K562 (cell line): ENCODE measurements at regions not wholly inside any gene's neighbourhood (a gene's known extent, or its start where the extent isn't known, plus 50 kb on each side); places are given as distances from the start of the nearest gene placed in this dataset.

Experiments used
- FOXP4 ChIP-seq: sonication (generic); formaldehyde crosslinking; IDR thresholded peaks from 2 replicates; pipeline ENCODE4 v1.8.0; 2022; ENCODE audit warnings: mild to moderate bottlenecking, missing genetic modification reagents, borderline replicate concordance
- GATAD2B ChIP-seq: fragments of 450-650 bp; IDR thresholded peaks from 2 replicates; pipeline ENCODE4 v1.6.1; 2017; ENCODE audit warnings: mild to moderate bottlenecking, borderline replicate concordance
- SP2 ChIP-seq: IDR thresholded peaks from 2 replicates; pipeline ENCODE4 v1.6.1; 2011; ENCODE audit warnings: mild to moderate bottlenecking, low read depth, low read length, moderate library complexity; ENCODE audit not compliant: poor library complexity, severe bottlenecking; ENCODE audit errors: extremely low read depth
- TRIM24 ChIP-seq, 2 experiments: fragments of 450-650 bp; IDR thresholded peaks; 2 replicates each; pipeline ENCODE4 v1.6.1; 2016
- ZBTB43 ChIP-seq: sonication (generic); formaldehyde crosslinking; IDR thresholded peaks from 2 replicates; pipeline ENCODE4 v1.8.0; 2023; ENCODE audit warnings: mild to moderate bottlenecking, missing genetic modification reagents
- ZFP91 ChIP-seq: sonication (generic); formaldehyde crosslinking; IDR thresholded peaks from 2 replicates; pipeline ENCODE4 v1.8.0; 2022; ENCODE audit warnings: mild to moderate bottlenecking, missing genetic modification reagents

- TF ChIP-seq TRIM24 (IDR thresholded peaks at IDR 0.05) = peak in 1 of 2 experiments; percentile 23; a peak in 2 of 4 replicates
- peak; percentile 31 for TF ChIP-seq SP2
- no peak for TF ChIP-seq ZBTB43 (CRISPR knock-in tag)
- TF ChIP-seq GATAD2B = no peak
- no peak for TF ChIP-seq ZFP91 (CRISPR knock-in tag)
- TF ChIP-seq FOXP4 (CRISPR knock-in tag) = 0 out of 2 replicates have a peak, but pooled peaks have one; percentile 64
These were observed 223.7 kb upstream of the TRIB2 start (continued) for GRCh38 chr2:12493031-12493513.
